ENCODE measurements at regions not wholly inside any gene's neighbourhood (a gene's known extent, or its start where the extent isn't known, plus 50 kb on each side); places are given as distances from the start of the nearest gene placed in this dataset.
"Not testable (repeated sequence)": the region's sequence is repeated elsewhere in the genome, so short reads cannot be mapped to it uniquely, and the experiment has no call there.

DNA sequence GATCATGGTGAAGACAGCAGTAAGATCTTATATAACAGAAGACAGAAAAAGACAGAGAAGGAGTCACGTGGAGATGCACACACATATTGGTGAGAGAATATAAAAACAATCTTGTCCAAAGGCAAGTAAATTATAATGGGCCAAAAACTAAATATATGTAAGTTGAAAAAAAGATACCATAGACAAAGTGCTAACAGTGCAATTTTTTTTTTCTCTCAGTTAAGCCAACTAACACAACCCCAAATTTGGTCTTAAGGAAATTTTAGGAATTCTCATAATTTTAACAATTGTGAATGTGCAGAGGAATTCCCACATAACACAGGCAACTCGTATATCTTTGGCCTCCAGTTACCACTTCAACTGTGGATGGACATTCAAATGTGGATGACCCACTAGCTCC is 432.2 kb downstream of the SOX2 start:
- DNase-seq, result no peak

DNA sequence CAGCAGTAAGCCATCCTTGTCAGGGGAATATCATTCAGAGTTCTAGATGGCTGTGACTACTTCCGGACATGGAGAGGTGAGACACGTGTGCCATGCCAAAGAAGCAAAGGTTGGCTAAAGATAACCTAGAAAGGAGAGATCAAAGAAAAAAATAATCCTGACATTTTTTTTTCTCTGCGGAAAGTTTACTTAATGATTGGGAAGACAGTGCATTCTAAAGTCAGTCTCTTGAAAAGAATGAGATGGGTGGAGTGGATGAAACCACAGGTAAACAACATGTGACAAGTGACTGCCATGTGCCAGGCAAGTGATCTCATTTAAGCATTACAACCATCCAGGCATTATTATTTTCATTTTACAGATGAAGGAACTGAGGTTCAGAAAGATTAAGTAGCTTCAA is 436.6 kb downstream of the SOX2 start:
- no peak for DNase-seq

DNA sequence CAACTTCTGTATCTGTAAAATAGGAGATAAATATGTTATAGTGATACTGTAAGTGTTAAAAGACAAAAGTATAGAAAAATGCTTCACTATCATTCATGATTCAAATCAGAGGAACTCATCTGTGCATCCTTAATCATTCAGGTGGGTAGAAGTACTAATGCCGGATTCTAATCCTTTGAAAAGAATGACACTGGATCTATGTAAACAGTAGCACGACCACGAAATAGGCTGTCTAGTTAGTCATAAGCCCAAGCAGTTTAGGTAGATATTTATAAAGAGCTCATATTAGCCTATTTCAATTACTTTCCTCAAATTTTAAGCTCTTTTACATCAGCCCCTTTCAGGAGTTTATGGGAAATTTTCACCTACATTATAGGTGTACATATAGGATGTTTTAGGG is 437.9 kb downstream of the SOX2 start:
- no peak for DNase-seq

GRCh38 chr3:182156326-182156725 is 444.6 kb downstream of the SOX2 start:
- not testable (repeated sequence) for DNase-seq

DNA sequence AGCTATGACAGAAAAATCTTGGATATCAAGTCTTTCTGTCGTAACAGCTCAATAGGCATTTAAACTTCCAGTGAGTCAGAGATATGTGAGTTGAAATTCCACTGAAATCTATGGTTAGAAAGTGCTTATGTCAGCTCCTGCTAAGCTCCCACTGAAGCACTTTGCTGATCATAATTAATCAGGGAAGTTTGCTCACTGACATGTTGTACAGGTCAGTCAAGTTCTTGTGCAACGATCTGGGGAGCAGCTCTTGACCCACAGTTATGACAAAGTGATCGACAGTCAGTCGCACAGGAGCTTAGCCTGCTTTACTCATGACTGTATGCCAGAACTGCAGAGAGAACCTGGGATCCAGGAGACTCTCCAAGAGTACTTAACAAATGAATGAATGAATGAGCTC is 453.5 kb downstream of the SOX2 start:
- DNase-seq, result peak; percentile 2

DNA sequence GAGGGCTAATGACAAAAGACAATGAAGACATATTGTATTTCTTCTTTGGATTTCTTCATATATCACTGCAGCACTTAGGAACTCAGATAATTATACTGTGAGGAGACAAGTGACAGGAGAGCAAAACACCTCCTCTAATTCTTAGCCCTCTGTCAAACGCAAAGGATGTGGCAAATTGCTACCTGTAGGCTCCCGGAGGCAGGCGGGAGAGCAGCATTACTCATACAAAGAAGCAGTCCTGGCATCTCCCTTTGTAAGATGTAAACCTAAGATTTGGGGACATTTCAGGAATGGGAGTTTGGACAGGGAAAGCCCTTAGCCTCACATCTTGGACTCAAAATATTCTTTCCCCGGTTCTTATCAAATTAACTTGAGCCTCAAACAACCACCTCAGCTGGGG is 460.8 kb downstream of the SOX2 start:
- no peak for DNase-seq

DNA sequence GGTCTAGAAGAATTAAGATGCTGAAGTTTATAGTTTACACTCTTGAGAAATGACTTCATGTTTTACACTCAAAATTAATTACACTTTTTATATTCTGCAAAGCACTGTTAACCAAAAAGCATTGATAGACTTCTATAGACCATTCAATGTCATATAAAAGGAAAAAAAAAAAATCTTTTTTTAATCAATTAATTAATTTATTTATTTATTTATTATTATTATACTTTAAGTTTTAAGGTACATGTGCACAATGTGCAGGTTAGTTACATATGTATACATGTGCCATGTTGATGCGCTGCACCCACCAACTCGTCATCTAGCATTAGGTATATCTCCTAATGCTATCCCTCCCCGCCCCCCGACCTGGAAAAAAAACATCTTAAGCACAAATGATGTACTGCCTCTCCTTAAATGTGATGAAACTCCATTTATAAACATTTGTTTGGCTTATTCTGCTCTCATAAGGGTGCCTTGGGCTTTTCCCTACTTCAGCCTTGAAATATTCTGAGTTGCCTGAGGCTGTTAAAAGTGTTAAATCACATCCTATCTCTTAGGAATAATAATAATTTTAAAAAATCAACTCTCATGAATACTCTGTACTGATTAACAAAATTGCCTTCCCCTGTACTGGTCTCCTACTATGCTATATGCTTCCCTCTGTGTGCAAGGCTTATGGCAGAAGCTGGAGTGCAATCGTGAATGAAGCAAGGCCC is 466.9 kb downstream of the SOX2 start:
- no peak for DNase-seq

DNA sequence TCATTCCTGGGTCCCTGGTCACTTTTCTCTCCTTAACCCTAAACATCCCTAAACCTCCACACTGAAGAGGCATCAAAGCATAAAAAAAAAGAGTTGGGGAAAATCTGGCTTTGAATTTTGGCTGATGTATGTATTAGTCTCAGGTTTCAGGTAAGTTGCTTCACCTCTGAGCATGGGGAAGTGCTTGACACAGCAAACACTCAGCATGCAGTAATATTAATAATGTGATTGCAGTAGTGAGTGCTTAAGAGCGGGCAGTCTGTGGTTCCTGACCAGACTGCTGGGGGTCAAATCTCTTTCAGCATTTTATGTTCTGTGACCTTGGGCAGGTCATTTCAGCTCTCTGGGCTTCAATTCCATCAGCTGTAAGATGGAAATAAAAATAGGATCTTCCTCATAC is 467.9 kb downstream of the SOX2 start:
- DNase-seq, result no peak

DNA sequence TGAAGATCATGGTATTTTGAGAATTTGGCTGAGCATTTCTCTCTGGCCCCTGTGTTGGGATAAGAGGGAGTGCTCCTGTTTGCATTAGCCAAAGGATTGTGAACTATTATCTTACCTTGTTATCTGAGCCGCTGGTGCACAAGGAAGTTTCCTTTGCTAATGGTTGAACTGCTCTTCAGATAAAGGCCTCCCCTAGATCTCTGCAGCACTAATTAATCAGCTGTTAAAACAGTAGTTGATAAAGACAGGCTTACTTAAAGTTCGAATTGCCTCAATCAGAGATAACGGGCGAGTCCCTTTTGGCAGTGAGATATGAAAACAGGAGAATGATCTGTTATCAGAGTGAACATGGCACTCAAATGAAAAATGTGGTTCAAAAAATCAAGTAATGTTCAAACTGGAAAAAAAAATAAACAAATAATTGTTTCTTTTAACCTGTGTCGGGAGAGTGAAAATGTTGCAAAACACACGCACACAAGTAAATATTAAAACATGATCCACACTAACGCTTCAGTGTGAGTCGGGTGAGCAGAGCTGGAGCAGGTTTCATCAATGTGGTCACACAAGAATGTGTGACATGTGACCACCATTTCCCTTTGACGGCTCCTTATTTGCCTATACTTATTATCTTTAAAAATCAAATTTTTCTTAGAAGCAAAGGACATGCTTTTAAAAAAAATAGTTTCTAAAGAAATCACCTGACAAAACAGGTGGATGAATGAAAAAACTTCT is 469.1 kb downstream of the SOX2 start:
- no peak for DNase-seq

- DNase-seq, result peak; percentile 6
These were observed 470.8 kb downstream of the SOX2 start for GRCh38 chr3:182182531-182182968.

DNA sequence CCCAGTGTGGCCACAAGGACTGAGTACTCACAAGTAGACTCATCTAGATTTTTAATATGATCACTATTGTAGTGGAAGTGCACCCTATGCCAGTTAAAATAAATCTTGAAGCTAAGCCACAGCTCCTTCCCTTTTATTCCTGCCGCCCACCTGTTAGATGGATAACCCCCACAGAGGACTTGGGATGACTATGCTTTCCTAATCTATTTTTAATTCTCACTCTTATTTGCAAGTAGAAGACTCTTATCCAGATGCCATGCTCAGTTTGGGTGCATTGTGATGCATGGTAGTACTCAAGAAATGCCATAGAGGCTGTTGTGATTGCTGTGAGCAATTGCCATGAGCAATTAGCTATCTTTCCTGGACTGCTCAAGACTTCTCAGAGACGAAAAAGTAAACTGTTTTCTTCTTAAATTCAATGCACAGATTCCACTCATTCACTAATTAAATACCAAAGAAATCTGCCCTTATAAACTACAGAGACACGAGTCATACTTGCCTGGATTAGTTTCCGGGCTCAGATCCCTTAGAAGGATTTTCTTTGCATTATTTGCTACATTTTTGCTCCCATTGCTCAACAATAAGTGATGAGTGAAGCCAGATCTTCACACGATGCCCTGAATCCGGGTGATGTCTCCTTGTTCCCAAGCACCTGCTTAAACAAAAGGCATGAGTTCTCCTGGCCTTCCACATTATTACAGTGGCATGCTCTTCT is 472.1 kb downstream of the SOX2 start:
- peak; percentile 34 for DNase-seq

DNA sequence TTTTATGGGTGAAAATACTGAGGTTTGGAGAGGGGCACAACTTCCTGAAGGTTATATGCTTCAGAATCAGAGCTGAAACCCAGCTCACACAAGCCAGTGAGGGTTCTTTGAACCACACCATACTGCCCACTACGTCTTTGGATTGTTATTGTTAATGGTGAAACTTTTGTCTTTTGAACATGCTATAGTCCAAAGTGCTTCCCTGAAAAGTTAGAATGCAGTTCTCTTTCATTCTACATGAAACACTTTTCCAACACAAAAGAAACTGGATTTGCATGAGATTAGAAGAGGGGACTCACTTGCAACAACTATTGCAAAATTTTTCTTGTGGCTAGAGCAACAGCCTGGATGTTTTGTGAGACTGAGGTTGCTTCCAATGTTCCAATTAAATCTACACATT is 473.6 kb downstream of the SOX2 start:
- no peak for DNase-seq

DNA sequence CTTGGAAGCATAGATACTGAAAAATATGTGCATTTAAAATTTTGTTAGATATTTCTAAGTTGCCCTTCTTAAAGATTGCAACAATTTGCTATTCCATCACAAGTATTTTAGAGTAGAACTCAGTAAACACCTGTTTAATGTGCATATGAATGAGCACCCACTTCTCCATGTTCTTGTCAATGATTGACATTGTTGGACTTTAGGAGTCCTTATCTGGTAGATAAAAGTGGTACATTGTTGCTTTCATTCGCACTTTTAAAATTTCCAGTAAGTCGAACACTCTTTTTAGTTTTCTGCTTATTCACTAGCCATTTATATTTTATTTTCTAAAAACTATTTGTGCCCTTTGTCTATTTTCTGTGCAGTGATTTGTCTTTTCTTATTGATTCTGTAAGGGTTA is 478.3 kb downstream of the SOX2 start:
- no peak for DNase-seq

- no peak for DNase-seq
These were observed 486.6 kb downstream of the SOX2 start for GRCh38 chr3:182198345-182198744.

DNA sequence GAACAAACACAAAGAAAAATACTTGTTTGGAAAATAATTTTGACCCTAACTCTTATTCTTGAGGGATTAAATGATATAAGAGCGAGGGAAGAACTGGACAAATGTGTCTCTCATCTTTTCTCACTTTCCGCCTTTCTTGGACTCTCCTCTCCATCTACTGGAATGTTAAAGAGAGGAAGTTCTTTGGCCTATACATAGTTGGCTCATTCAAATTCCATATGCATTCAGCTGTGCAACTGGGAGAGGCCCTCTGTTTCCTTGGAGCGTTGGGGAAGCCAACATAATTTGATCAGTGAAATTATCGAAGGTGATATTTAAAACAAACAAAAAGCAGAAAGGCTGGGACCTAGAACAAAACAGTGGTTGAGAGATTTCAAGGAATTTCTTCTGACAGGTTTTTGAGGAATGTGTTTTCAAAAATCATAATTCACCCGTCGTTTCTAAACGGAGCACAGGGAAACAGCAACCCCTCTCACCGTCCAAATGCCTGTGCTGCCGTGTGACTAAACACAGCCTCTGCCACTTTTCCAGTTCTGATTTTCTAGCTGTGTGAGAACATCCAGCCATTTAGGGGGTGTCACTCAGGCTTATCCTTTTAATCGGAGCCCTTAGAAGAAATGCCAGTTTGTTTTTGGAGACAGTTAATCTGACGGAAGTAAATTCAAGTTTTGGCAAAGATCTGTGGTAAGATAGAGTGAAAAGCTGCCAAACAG is 489.9 kb downstream of the SOX2 start:
- DNase-seq, result no peak

GRCh38 chr3:182212479-182213076 is 500.9 kb downstream of the SOX2 start:
- peak; percentile 73 for DNase-seq

DNA sequence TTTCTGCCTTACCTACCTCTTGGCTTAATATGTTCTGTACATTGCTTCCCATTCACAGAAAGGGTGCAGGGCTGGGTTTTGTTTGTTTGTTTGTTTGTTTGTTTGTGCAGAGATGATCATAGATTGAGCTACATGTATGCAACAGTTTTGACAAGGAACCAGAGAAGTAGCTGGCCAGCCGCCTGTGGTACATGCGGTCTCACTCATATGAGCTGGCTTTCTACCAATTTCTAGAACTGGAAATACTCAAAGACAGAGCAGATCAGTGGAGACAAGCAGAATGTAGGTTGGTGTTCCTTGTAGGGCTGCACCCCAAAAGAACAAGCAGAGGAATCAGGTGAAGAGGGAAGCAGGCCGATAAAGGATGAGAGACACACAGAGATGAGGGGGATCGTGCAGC is 502.7 kb downstream of the SOX2 start:
- no peak for DNase-seq

GRCh38 chr3:182215881-182216280 is 504.2 kb downstream of the SOX2 start:
- DNase-seq, result no peak

DNA sequence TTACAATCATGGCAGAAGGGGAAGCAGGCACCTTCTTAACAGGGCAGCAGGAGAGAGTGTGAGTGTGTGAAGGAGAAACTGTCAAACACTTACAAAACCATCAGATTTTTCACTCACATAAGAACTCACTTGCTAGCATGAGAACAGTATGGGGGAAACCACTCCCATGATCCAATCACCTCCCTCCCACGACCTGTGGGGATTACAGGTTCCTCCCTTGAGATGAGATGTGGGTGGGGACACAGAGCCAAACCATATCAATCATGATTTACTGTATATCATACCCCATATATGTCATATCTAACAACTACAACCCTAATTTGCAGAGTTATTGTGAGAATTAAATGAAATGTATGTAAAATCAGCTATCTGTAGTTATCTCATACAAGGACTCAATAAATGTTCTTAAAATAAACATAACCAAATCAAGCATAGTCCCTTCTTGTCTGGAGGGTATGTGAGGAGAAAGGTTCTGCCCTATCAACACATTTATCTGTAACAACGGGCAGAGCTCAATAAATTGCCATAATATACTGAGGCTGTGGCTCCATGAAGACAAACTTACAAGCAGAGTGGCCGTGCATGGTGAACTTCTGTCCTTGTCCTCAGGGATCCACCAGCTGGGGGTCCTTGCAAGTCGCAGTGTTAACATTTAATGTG is 504.7 kb downstream of the SOX2 start:
- DNase-seq, result no peak

DNA sequence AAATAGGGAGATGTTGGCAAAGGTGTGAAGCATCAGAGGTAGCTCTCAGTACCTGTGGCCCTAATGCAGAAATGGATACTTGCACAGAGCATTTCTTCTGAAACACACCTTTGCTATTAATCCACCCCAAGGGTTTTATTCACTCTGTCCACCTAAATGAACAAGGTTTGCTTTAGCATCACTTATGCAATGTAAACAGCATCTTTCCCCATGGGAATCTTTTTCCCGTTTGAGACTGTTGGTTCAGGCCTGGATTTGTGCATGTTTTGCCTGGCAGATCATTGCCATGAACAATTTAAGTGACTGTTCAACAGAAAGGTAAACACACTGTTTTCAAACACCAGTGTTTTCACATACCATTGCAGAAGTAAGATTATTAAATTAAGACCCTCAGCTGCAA is 508.3 kb downstream of the SOX2 start:
- no peak for DNase-seq

GRCh38 chr3:182220471-182220870 is 508.7 kb downstream of the SOX2 start:
- DNase-seq, result no peak

DNA sequence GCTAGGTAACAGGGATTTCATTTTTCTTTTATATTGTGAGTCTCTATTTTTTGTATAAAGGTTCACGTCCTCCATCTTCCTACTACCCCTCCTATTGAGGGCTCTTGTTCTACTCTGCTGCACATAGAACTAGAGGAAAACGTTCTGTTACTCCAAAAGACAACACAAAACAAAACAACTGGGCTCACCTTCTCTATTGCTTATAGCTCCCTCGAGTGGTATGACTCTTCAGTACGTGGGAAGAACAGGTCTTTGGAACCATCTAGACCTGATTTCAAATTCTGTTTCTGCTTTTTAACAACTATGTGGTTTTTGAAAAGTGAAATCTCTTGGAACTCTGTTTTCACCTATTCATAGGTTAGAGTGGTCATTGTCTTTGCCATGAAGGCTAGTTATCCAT is 515.3 kb downstream of the SOX2 start:
- DNase-seq, result no peak
